H1 (cell line): ENCODE measurements at regions not wholly inside any gene's neighbourhood (a gene's known extent, or its start where the extent isn't known, plus 50 kb on each side); places are given as distances from the start of the nearest gene placed in this dataset.

ENCODE experiments used
- CTCF ChIA-PET: fragments of 300-600 bp; sonication (Branson Sonifier 250); formaldehyde crosslinking; loops from one replicate; lab custom pipeline; 2021; ENCODE audit not compliant: partially characterized antibody; lab: Charles Lee
- POLR2A ChIA-PET: fragments of 300-600 bp; sonication (Branson Sonifier 250); formaldehyde crosslinking; loops from one replicate; lab custom pipeline; 2021; ENCODE audit warnings: inconsistent platforms; ENCODE audit not compliant: partially characterized antibody; lab: Charles Lee
- DNase-seq, 2 experiments: peaks; one replicate each; pipeline versions ENCODE4 v3.0.0 to v3.0.0-alpha.2; 2010 to 2022; ENCODE audit warnings: low spot score in 2 of 2, low read depth in 1 of 2, mixed read lengths in 1 of 2
- FAIRE-seq: peaks from 2 replicates; lab custom pipeline; 2011; peaks lifted over from hg19 to GRCh38; lab: Jason Lieb, UNC
- H2AFZ ChIP-seq: 2 replicates; pipeline ENCODE4 v1.8.1; 2012; ENCODE audit warnings: low read length, inconsistent platforms
- H2AK5ac ChIP-seq: 2 replicates; pipeline ENCODE4 v1.6.1; 2013; ENCODE audit warnings: low read depth, low read length
- H2BK120ac ChIP-seq: replicated peaks from 2 replicates; pipeline ENCODE3; 2013; ENCODE audit warnings: low read depth, low read length, inconsistent platforms
- H2BK12ac ChIP-seq: 2 replicates; pipeline ENCODE4 v1.6.1; 2013; ENCODE audit warnings: low read depth, low read length
- H2BK15ac ChIP-seq: 2 replicates; pipeline ENCODE4 v1.6.1; 2013; ENCODE audit warnings: low read length
- H2BK20ac ChIP-seq: 2 replicates; pipeline ENCODE4 v1.6.1; 2013; ENCODE audit warnings: low read length
- H2BK5ac ChIP-seq: 2 replicates; pipeline ENCODE4 v1.6.1; 2013; ENCODE audit warnings: low read depth, low read length
- H3K14ac ChIP-seq: 2 replicates; pipeline ENCODE4 v1.6.1; 2013; ENCODE audit warnings: inconsistent platforms; ENCODE audit not compliant: insufficient read length
- H3K18ac ChIP-seq: 2 replicates; pipeline ENCODE4 v1.6.1; 2013; ENCODE audit warnings: low read length; ENCODE audit errors: extremely low read depth
- H3K23ac ChIP-seq: 2 replicates; pipeline ENCODE4 v1.6.1; 2013; ENCODE audit warnings: inconsistent platforms; ENCODE audit not compliant: insufficient read length
- H3K23me2 ChIP-seq: 2 replicates; pipeline ENCODE4 v1.6.1; 2013; ENCODE audit warnings: low read depth, low read length
- H3K27ac ChIP-seq: 2 replicates; pipeline ENCODE4 v1.6.1; 2011; ENCODE audit warnings: low read depth, low read length, inconsistent platforms
- H3K27me3 ChIP-seq, 4 experiments: replicated peaks in 1 of 4; 1 replicate in 1 of 4; 2 replicates in 3 of 4; pipeline versions ENCODE4 v1.6.1 to v1.8.1; 2011 to 2013; ENCODE audit warnings: low read length in 3 of 4, mild to moderate bottlenecking in 3 of 4, inconsistent platforms in 2 of 4, mixed read lengths in 2 of 4, moderate library complexity in 1 of 4; ENCODE audit not compliant: control insufficient read depth in 3 of 4, insufficient read depth in 3 of 4; ENCODE audit errors: extremely low read depth in 1 of 4
- H3K36me3 ChIP-seq, 4 experiments: 2 replicates each; pipeline versions ENCODE4 v1.6.1 to v1.8.1; 2011 to 2013; ENCODE audit warnings: mild to moderate bottlenecking in 4 of 4, low read length in 3 of 4, moderate library complexity in 2 of 4, control low read depth in 1 of 4, inconsistent platforms in 1 of 4; ENCODE audit not compliant: insufficient read depth in 4 of 4, control insufficient read depth in 2 of 4
- H3K4ac ChIP-seq: replicated peaks from 2 replicates; pipeline ENCODE3; 2013; ENCODE audit warnings: low read length, low read depth, mixed read lengths, inconsistent platforms; ENCODE audit not compliant: insufficient read length
- H3K4me1 ChIP-seq, 4 experiments: replicated peaks in 1 of 4; 1 replicate in 1 of 4; 2 replicates in 3 of 4; pipeline versions ENCODE4 v1.6.1 to v1.8.1; 2011 to 2013; ENCODE audit warnings: low read length in 3 of 4, inconsistent platforms in 2 of 4, mixed read lengths in 1 of 4; ENCODE audit not compliant: insufficient read depth in 4 of 4, control insufficient read depth in 3 of 4
- H3K4me2 ChIP-seq, 2 experiments: 2 replicates each; pipeline versions ENCODE4 v1.6.1 to v1.8.1; 2011 to 2013; ENCODE audit warnings: low read depth in 2 of 2, low read length in 2 of 2, control low read depth in 1 of 2, inconsistent platforms in 1 of 2, mild to moderate bottlenecking in 1 of 2; ENCODE audit not compliant: insufficient read depth in 1 of 2
- H3K4me3 ChIP-seq, 4 experiments: fragments of 200-600, 300-600 bp in 1 of 4; sonication (generic), shearing (Covaris generic), sonication (Bioruptor Twin) in 1 of 4; 2 replicates each; pipeline versions ENCODE4 v1.5.1 to v1.8.1; 2011 to 2016; ENCODE audit warnings: low read length in 4 of 4, low read depth in 3 of 4, control low read depth in 2 of 4, inconsistent platforms in 2 of 4, mild to moderate bottlenecking in 2 of 4, mixed read lengths in 1 of 4, moderate library complexity in 1 of 4; ENCODE audit not compliant: insufficient read depth in 2 of 4; ENCODE audit errors: extremely low read depth in 1 of 4
- H3K56ac ChIP-seq: replicated peaks from 2 replicates; pipeline ENCODE3; 2013; ENCODE audit warnings: low read depth, mild to moderate bottlenecking, mixed read lengths, low read length, inconsistent platforms; ENCODE audit not compliant: insufficient read length
- H3K79me1 ChIP-seq: 2 replicates; pipeline ENCODE4 v1.6.1; 2013; ENCODE audit warnings: low read depth, low read length, control low read depth
- H3K79me2 ChIP-seq, 2 experiments: 2 replicates each; pipeline versions ENCODE4 v1.6.1 to v1.8.1; 2012 to 2013; ENCODE audit warnings: low read length in 2 of 2, mild to moderate bottlenecking in 2 of 2, inconsistent platforms in 1 of 2; ENCODE audit not compliant: insufficient read depth in 2 of 2, control insufficient read depth in 1 of 2
- H3K9ac ChIP-seq, 4 experiments: replicated peaks in 1 of 4; 1 replicate in 1 of 4; 2 replicates in 3 of 4; pipeline versions ENCODE4 v1.6.1 to v1.8.1; 2011 to 2013; ENCODE audit warnings: low read depth in 3 of 4, low read length in 3 of 4, control low read depth in 2 of 4, mild to moderate bottlenecking in 2 of 4, moderate library complexity in 2 of 4, inconsistent platforms in 1 of 4; ENCODE audit errors: extremely low read depth in 1 of 4
- H3K9me3 ChIP-seq, 2 experiments: 2 replicates each; pipeline versions ENCODE4 v1.6.1 to v1.8.1; 2012 to 2013; ENCODE audit warnings: mild to moderate bottlenecking in 2 of 2, moderate library complexity in 2 of 2, control low read depth in 1 of 2, inconsistent platforms in 1 of 2, low read depth in 1 of 2, low read length in 1 of 2, mixed read lengths in 1 of 2; ENCODE audit not compliant: insufficient read depth in 2 of 2
- H4K20me1 ChIP-seq, 2 experiments: replicated peaks in 1 of 2; 2 replicates each; pipeline versions ENCODE3 to v1.8.1; 2011 to 2013; ENCODE audit warnings: inconsistent platforms in 2 of 2, low read length in 2 of 2, mild to moderate bottlenecking in 1 of 2; ENCODE audit not compliant: insufficient read depth in 2 of 2, control insufficient read depth in 1 of 2
- H4K5ac ChIP-seq: 2 replicates; pipeline ENCODE4 v1.6.1; 2013; ENCODE audit warnings: low read length, low read depth, mixed read lengths, inconsistent platforms; ENCODE audit not compliant: insufficient read length
- H4K8ac ChIP-seq: 2 replicates; pipeline ENCODE4 v1.8.0; 2013; ENCODE audit warnings: mild to moderate bottlenecking, moderate library complexity, low read length, inconsistent platforms; ENCODE audit not compliant: insufficient read depth; ENCODE audit errors: extremely low read depth
- H4K91ac ChIP-seq: replicated peaks from 2 replicates; pipeline ENCODE3; 2013; ENCODE audit warnings: low read length, mixed read lengths, inconsistent platforms; ENCODE audit not compliant: insufficient read length
- KDM4A ChIP-seq: IDR thresholded peaks from one replicate; pipeline ENCODE4 v1.7.1; 2012; ENCODE audit warnings: low read depth, mild to moderate bottlenecking, moderate library complexity, low read length, inconsistent platforms; ENCODE audit not compliant: severe bottlenecking
- PHF8 ChIP-seq: fragments of 200-600 bp; sonication (generic); conservative IDR thresholded peaks from 2 replicates; pipeline ENCODE4 v1.7.1; 2012; ENCODE audit warnings: low read depth, mild to moderate bottlenecking, inconsistent platforms, low read length, moderate library complexity
- RBBP5 ChIP-seq: IDR thresholded peaks from 2 replicates; pipeline ENCODE4 v1.7.1; 2012; ENCODE audit warnings: low read depth, mild to moderate bottlenecking, inconsistent platforms, low read length, moderate library complexity, borderline replicate concordance
- SIN3A ChIP-seq, 2 experiments: IDR thresholded peaks in 1 of 2; conservative IDR thresholded peaks in 1 of 2; 2 replicates each; pipeline ENCODE4 v1.6.1; 2011 to 2012; ENCODE audit warnings: low read length in 2 of 2, improper control_type of control experiment in 1 of 2, low read depth in 1 of 2, mild to moderate bottlenecking in 1 of 2
- SIX5 ChIP-seq: IDR thresholded peaks from 2 replicates; pipeline ENCODE4 v1.6.1; 2011; ENCODE audit warnings: mild to moderate bottlenecking, low read depth, low read length
- WGBS, 2 experiments: shearing (Covaris generic) in 1 of 2; methylation state at CpG; one replicate each; pipeline versions ENCODE4 v1.1.6 to v1.1.7; 2013 to 2015; ENCODE audit warnings: low lambda C conversion rate in 2 of 2, mixed read lengths in 2 of 2, inconsistent platforms in 1 of 2, low coverage in 1 of 2, missing lambda C conversion rate in 1 of 2; ENCODE audit not compliant: insufficient replicate concordance in 2 of 2, insufficient coverage in 1 of 2, insufficient read length in 1 of 2; ENCODE audit errors: extremely low coverage in 1 of 2, missing lambda C conversion rate in 1 of 2; 5-methylcytosine and 5-hydroxymethylcytosine counted together

DNA sequence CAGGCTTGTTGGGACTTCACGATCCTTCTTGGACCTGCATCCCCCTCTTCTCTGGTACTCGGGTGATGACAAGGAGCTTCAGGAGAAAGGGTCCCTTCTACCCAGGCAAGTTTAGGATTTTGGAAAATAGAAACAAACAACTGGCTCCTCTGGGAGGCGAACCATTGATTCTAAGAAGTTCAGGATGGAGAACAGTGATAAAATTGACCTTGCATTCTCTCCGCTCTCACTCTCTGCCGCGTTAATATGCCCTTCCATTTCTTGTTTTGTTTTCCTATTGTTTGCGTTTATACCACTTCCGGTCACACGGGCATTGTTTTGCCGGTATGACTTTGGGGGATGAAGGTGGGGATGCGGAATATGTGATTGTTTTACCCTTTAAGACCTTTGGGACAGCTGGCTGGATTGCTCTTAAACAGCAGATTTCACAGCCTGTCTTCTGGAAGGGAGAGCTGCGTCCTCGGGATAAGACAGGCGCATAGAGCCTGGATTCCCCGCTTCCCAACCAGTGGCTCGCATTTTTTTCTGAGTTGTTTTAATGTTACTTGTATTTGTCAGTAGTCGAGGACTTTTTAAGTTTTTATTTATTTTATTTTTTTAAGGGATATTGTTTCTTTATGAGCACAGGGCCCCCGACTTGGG, 144.3 kb upstream of the ZNF184 start:
- Histone ChIP-seq H4K20me1 (no peaks in the 10 kb centered on the region), H3K9ac (peak overlapping the region in 2 of 4 experiments; percentile 29 to 37; a peak in 4 of 7 replicates), H3K23me2 (peaks cover 8% of the 10 kb centered on the region; the same call in 1 of the 2 replicates), H3K4me2 (peak overlapping the region; percentile 74 to 77), H4K8ac (no peak overlapping the region), H2AK5ac (no peak overlapping the region), H3K27ac (no peak overlapping the region), H3K9me3 (no peaks in the 10 kb centered on the region), H4K5ac (no peak overlapping the region), H3K4me1 (peaks cover 0 to 2% (median 0%) of the 10 kb centered on the region in 4 experiments; a peak in 2 of 7 replicates), H2BK20ac (no peak overlapping the region), H2BK15ac (no peak overlapping the region), H2BK120ac (no peak overlapping the region), H3K36me3 (no peaks in the 10 kb centered on the region), H3K56ac (peak overlapping the region; percentile 37), H3K79me2 (no peaks in the 10 kb centered on the region), H3K18ac (no peak overlapping the region), H3K27me3 (no peaks in the 10 kb centered on the region; a peak in 1 of 7 replicates), H3K4ac (no peak overlapping the region), H3K4me3 (peak overlapping the region; percentile 80 to 97 (median 90)), H4K91ac (no peak overlapping the region), H3K23ac (no peak overlapping the region), H3K79me1 (no peaks in the 10 kb centered on the region), H3K14ac (no peak overlapping the region), H2AFZ (peak overlapping the region; percentile 99), H2BK5ac (no peak overlapping the region), H2BK12ac (no peak overlapping the region)
- peak; percentile 37 for TF ChIP-seq KDM4A
- TF ChIP-seq SIX5 = no peak
- TF ChIP-seq RBBP5 = peak; percentile 82
- TF ChIP-seq PHF8 = peak; percentile 36; the same call in 1 of the 2 replicates
- 0 out of 4 replicates have a peak, but pooled peaks have one; percentile 58 to 71 for TF ChIP-seq SIN3A (conservative IDR thresholded peaks at IDR 0.05 in 1 of 2, IDR thresholded peaks at IDR 0.05 in 1 of 2; ENCODE audit: low read depth in 1 of 2, low read length in 2 of 2)
- POLR2A ChIA-PET = interaction anchor here (0.8 to 1.5 kb wide), 4 partner anchors 8 to 1344 kb away, joined by 3 to 7 read pairs (median 4); a partner anchor contains a TSS
- DNase-seq = no peak
- FAIRE-seq = peak; percentile 39
- 4% methylated on average over 18 of the region's 18 CpGs; no CpG with 5 or more reads in 1 of the 2 experiments for WGBS, 2 experiments
- CTCF ChIA-PET = interaction anchor here (0.7 to 3.7 kb wide), 11 partner anchors 8 to 1521 kb away, joined by 3 to 17 read pairs (median 4); no protein-coding TSS in a partner anchor
